ENCODE measurements at regions not wholly inside any gene's neighbourhood (a gene's known extent, or its start where the extent isn't known, plus 50 kb on each side); places are given as distances from the start of the nearest gene placed in this dataset.

GRCh38 chr1:4093856-4094565 is 193.9 kb upstream of the C1orf174 start:
- Histone ChIP-seq H3K23ac (ENCODE audit: low read length) (no peak overlapping the region), H3K27ac (ENCODE audit: low read depth, low read length) (no peak overlapping the region), H2BK12ac (ENCODE audit: low read length) (no peak overlapping the region), H3K4ac (ENCODE audit: low read depth, low read length) (no peak overlapping the region), H3K79me1 (ENCODE audit: low read length) (no peaks in the 10 kb centered on the region), H2BK120ac (ENCODE audit: insufficient read depth, low read length, poor library complexity) (no peak overlapping the region), H3K27me3 (ENCODE audit: insufficient read depth, low read length) (no peaks in the 10 kb centered on the region), H3K9me3 (ENCODE audit: insufficient read depth, low read depth, low read length) (peaks cover 28% of the 10 kb centered on the region), H4K91ac (ENCODE audit: low read depth, low read length) (no peak overlapping the region), H4K8ac (ENCODE audit: low read depth, low read length) (no peak overlapping the region), H3K4me1 (ENCODE audit: control insufficient read depth in 1 of 2, insufficient read depth in 2 of 2, low read length in 2 of 2) (no peaks in the 10 kb centered on the region), H3K18ac (ENCODE audit: low read length) (no peak overlapping the region), H2BK5ac (ENCODE audit: low read depth, low read length, poor library complexity) (no peak overlapping the region), H3K9ac (ENCODE audit: low read length) (no peak overlapping the region), H3K79me2 (ENCODE audit: control insufficient read depth, insufficient read depth, low read length, poor library complexity) (no peaks in the 10 kb centered on the region), H2AK5ac (ENCODE audit: low read length) (no peak overlapping the region), H2AFZ (ENCODE audit: insufficient read depth, low read length, poor library complexity) (no peak overlapping the region), H3K4me2 (ENCODE audit: low read length) (no peak overlapping the region), H3K36me3 (ENCODE audit: control insufficient read depth in 1 of 2, insufficient read depth in 2 of 2, low read length in 2 of 2) (no peaks in the 10 kb centered on the region), H3K14ac (ENCODE audit: low read length) (no peak overlapping the region), H3K4me3 (ENCODE audit: low read depth, low read length) (no peak overlapping the region), H4K12ac (ENCODE audit: low read depth, low read length) (no peak overlapping the region)
- WGBS (ENCODE audit: extremely low coverage, insufficient coverage, insufficient read length) = no CpG with 5 or more reads among the region's 7 CpGs
- no peak for DNase-seq

GRCh38 chr1:4095433-4095971 is 195.4 kb upstream of the C1orf174 start:
- no CpG with 5 or more reads among the region's 5 CpGs for WGBS (ENCODE audit: extremely low coverage, insufficient coverage, insufficient read length)
- no peak overlapping the region for H3K4me3 ChIP-seq (ENCODE audit: low read depth, low read length)

GRCh38 chr1:4101459-4102161 is 201.5 kb upstream of the C1orf174 start:
- Histone ChIP-seq H2BK12ac (ENCODE audit: low read length) (no peak overlapping the region), H3K4me1 (ENCODE audit: control insufficient read depth in 1 of 2, insufficient read depth in 2 of 2, low read length in 2 of 2) (no peaks in the 10 kb centered on the region), H2BK120ac (ENCODE audit: insufficient read depth, low read length, poor library complexity) (no peak overlapping the region), H3K79me1 (ENCODE audit: low read length) (no peaks in the 10 kb centered on the region), H4K91ac (ENCODE audit: low read depth, low read length) (no peak overlapping the region), H3K23ac (ENCODE audit: low read length) (no peak overlapping the region), H3K4me3 (ENCODE audit: low read depth, low read length) (no peak overlapping the region), H3K27me3 (ENCODE audit: insufficient read depth, low read length) (no peaks in the 10 kb centered on the region), H4K8ac (ENCODE audit: low read depth, low read length) (no peak overlapping the region), H3K9ac (ENCODE audit: low read length) (no peak overlapping the region), H4K12ac (ENCODE audit: low read depth, low read length) (no peak overlapping the region), H3K14ac (ENCODE audit: low read length) (no peak overlapping the region), H2BK5ac (ENCODE audit: low read depth, low read length, poor library complexity) (no peak overlapping the region), H3K9me3 (ENCODE audit: insufficient read depth, low read depth, low read length) (peaks cover 3% of the 10 kb centered on the region), H2AFZ (ENCODE audit: insufficient read depth, low read length, poor library complexity) (no peak overlapping the region), H3K18ac (ENCODE audit: low read length) (no peak overlapping the region), H3K27ac (ENCODE audit: low read depth, low read length) (no peak overlapping the region), H3K36me3 (ENCODE audit: control insufficient read depth in 1 of 2, insufficient read depth in 2 of 2, low read length in 2 of 2) (no peaks in the 10 kb centered on the region), H3K79me2 (ENCODE audit: control insufficient read depth, insufficient read depth, low read length, poor library complexity) (no peaks in the 10 kb centered on the region), H3K4me2 (ENCODE audit: low read length) (no peak overlapping the region), H3K4ac (ENCODE audit: low read depth, low read length) (no peak overlapping the region), H2AK5ac (ENCODE audit: low read length) (no peak overlapping the region)
- WGBS (ENCODE audit: extremely low coverage, insufficient coverage, insufficient read length) = no CpG with 5 or more reads among the region's 5 CpGs
- DNase-seq = no peak

More at GRCh38 chr1:4095433-4095971, 195.4 kb upstream of the C1orf174 start:
- Histone ChIP-seq H2AK5ac (ENCODE audit: low read length) (no peak overlapping the region), H3K9ac (ENCODE audit: low read length) (no peak overlapping the region), H3K23ac (ENCODE audit: low read length) (no peak overlapping the region), H3K36me3 (ENCODE audit: control insufficient read depth in 1 of 2, insufficient read depth in 2 of 2, low read length in 2 of 2) (no peaks in the 10 kb centered on the region), H3K4ac (ENCODE audit: low read depth, low read length) (no peak overlapping the region), H3K27me3 (ENCODE audit: insufficient read depth, low read length) (no peaks in the 10 kb centered on the region), H3K4me2 (ENCODE audit: low read length) (no peak overlapping the region), H2BK5ac (ENCODE audit: low read depth, low read length, poor library complexity) (no peak overlapping the region), H3K27ac (ENCODE audit: low read depth, low read length) (no peak overlapping the region), H4K91ac (ENCODE audit: low read depth, low read length) (no peak overlapping the region), H3K14ac (ENCODE audit: low read length) (no peak overlapping the region), H3K18ac (ENCODE audit: low read length) (no peak overlapping the region), H3K79me1 (ENCODE audit: low read length) (no peaks in the 10 kb centered on the region), H4K12ac (ENCODE audit: low read depth, low read length) (no peak overlapping the region), H2BK12ac (ENCODE audit: low read length) (no peak overlapping the region), H3K9me3 (ENCODE audit: insufficient read depth, low read depth, low read length) (peaks cover 28% of the 10 kb centered on the region), H2BK120ac (ENCODE audit: insufficient read depth, low read length, poor library complexity) (no peak overlapping the region), H3K79me2 (ENCODE audit: control insufficient read depth, insufficient read depth, low read length, poor library complexity) (no peaks in the 10 kb centered on the region), H3K4me1 (ENCODE audit: control insufficient read depth in 1 of 2, insufficient read depth in 2 of 2, low read length in 2 of 2) (no peaks in the 10 kb centered on the region), H2AFZ (ENCODE audit: insufficient read depth, low read length, poor library complexity) (no peak overlapping the region), H4K8ac (ENCODE audit: low read depth, low read length) (no peak overlapping the region)
- no peak for DNase-seq

GRCh38 chr1:4105300-4105880 is 205.3 kb upstream of the C1orf174 start:
- H4K91ac ChIP-seq (ENCODE audit: low read depth, low read length) = no peak overlapping the region
- no peak overlapping the region for H2BK120ac ChIP-seq (ENCODE audit: insufficient read depth, low read length, poor library complexity)
- no peak overlapping the region for H3K14ac ChIP-seq (ENCODE audit: low read length)
- no peak overlapping the region for H4K12ac ChIP-seq (ENCODE audit: low read depth, low read length)
- H2BK5ac ChIP-seq (ENCODE audit: low read depth, low read length, poor library complexity) = no peak overlapping the region
- no peak overlapping the region for H2AFZ ChIP-seq (ENCODE audit: insufficient read depth, low read length, poor library complexity)
- H2BK12ac ChIP-seq (ENCODE audit: low read length) = no peak overlapping the region
- H3K4me2 ChIP-seq (ENCODE audit: low read length) = no peak overlapping the region
- H3K4me1 ChIP-seq (ENCODE audit: control insufficient read depth in 1 of 2, insufficient read depth in 2 of 2, low read length in 2 of 2) = peaks cover 0 to 2% of the 10 kb centered on the region in 2 experiments
- H3K4me3 ChIP-seq (ENCODE audit: low read depth, low read length) = no peak overlapping the region
- no peaks in the 10 kb centered on the region for H3K79me1 ChIP-seq (ENCODE audit: low read length)
- no peak for DNase-seq
- no peak overlapping the region for H3K4ac ChIP-seq (ENCODE audit: low read depth, low read length)
- H3K9me3 ChIP-seq (ENCODE audit: insufficient read depth, low read depth, low read length) = no peaks in the 10 kb centered on the region
- no peaks in the 10 kb centered on the region for H3K27me3 ChIP-seq (ENCODE audit: insufficient read depth, low read length)
- H2AK5ac ChIP-seq (ENCODE audit: low read length) = no peak overlapping the region
- no peak overlapping the region for H3K27ac ChIP-seq (ENCODE audit: low read depth, low read length)
- no peak overlapping the region for H3K18ac ChIP-seq (ENCODE audit: low read length)
- WGBS (ENCODE audit: extremely low coverage, insufficient coverage, insufficient read length) = no CpG with 5 or more reads among the region's 14 CpGs
- no peaks in the 10 kb centered on the region for H3K36me3 ChIP-seq (ENCODE audit: control insufficient read depth in 1 of 2, insufficient read depth in 2 of 2, low read length in 2 of 2)
- H4K8ac ChIP-seq (ENCODE audit: low read depth, low read length) = no peak overlapping the region
- H3K9ac ChIP-seq (ENCODE audit: low read length) = no peak overlapping the region
- no peak overlapping the region for H3K23ac ChIP-seq (ENCODE audit: low read length)
- H3K79me2 ChIP-seq (ENCODE audit: control insufficient read depth, insufficient read depth, low read length, poor library complexity) = no peaks in the 10 kb centered on the region

All from trophoblast cell (in vitro differentiated cells and primary cell).